Psoas muscle (tissue), 7 donors: ENCODE measurements at regions not wholly inside any gene's neighbourhood (a gene's known extent, or its start where the extent isn't known, plus 50 kb on each side); places are given as distances from the start of the nearest gene placed in this dataset.

Experiments used
- ATAC-seq, 4 donors: fragments of 200-7000 bp; cut with Tn5 transposase; one replicate each; pipeline ENCODE4 v1.9.1; 2020; ENCODE audit warnings: moderate library complexity in 3 of 4, mild to moderate bottlenecking in 2 of 4
- DNase-seq, 2 donors: peaks; one replicate each; pipeline ENCODE4 v3.0.0-alpha.2; 2020
- H3K27ac ChIP-seq: fragments of 200-600 bp; one replicate; pipeline ENCODE4 v1.8.0; 2022
- H3K27me3 ChIP-seq, 3 donors: fragments of 200-600 bp in 1 of 3; one replicate each; pipeline versions ENCODE4 v1.6.1 to v1.8.0; 2013 to 2022; ENCODE audit warnings: low read length in 2 of 3, mild to moderate bottlenecking in 2 of 3, moderate library complexity in 1 of 3; ENCODE audit not compliant: insufficient read depth in 3 of 3
- H3K36me3 ChIP-seq, 2 donors: fragments of 200-600 bp in 1 of 2; one replicate each; pipeline versions ENCODE4 v1.6.1 to v1.8.0; 2013 to 2022; ENCODE audit warnings: low read depth in 1 of 2, mild to moderate bottlenecking in 1 of 2, moderate library complexity in 1 of 2; ENCODE audit not compliant: insufficient read depth in 1 of 2
- H3K4me1 ChIP-seq: fragments of 200-600 bp; one replicate; pipeline ENCODE4 v1.8.0; 2022
- H3K4me3 ChIP-seq: fragments of 200-600 bp; one replicate; pipeline ENCODE4 v1.8.0; 2022; ENCODE audit warnings: mild to moderate bottlenecking
- H3K9me3 ChIP-seq: fragments of 200-600 bp; one replicate; pipeline ENCODE4 v1.8.0; 2022
- WGBS, 3 donors: extraction: QIAGEN DNeasy Blood & Tissue Kit; methylation state at CpG; one replicate each; pipeline versions ENCODE4 v1.1.6 to v1.1.7; 2013; 5-methylcytosine and 5-hydroxymethylcytosine counted together
- intact Hi-C, 2 donors: fragments of 100-400 bp; cut with DNase I; formaldehyde crosslinking; loops; one replicate each; pipeline versions ENCODE4 v1.11.0 to v1.14.2; 2022
- TF ChIP-seq, protein P1 (sequence below): fragments of 200-600 bp; IDR thresholded peaks from one replicate; pipeline ENCODE4 v1.8.0; 2022; ENCODE audit warnings: antibody characterized with exemption
- donor health status: healthy with polysubstance abuse.
- donor health status: DM: no; HTN: no; CAD: no; lungs with moderate emphysema.
- donor health status: Bipolar disorder and iron deficiency.
- donor health status: healthy.
- donor health status: DM: yes; HTN: yes; CAD: no.
- donor health status: DM: no; HTN: no; CAD: no.
- donor health status: DM: yes; HTN: yes; CAD: no.

DNA sequence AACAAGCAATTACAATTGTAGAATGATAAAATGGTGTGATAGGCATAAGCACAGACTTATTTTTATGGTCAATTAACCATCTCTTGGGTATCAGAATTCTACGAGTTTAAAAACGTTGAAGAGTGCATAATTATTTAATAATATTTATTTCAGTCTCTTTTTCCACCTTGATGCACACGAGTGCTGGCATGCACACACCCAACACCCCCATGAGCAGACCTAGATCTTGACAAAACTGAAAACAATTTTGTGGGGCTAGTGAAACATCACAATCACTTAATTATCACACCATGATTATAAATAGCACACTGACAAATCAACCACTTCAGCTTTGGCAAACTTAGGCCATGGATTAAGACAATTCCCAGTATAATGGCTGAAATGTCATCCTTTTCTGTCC is 61.0 kb upstream of the RFC3 start:
- TF ChIP-seq, protein P1, sequence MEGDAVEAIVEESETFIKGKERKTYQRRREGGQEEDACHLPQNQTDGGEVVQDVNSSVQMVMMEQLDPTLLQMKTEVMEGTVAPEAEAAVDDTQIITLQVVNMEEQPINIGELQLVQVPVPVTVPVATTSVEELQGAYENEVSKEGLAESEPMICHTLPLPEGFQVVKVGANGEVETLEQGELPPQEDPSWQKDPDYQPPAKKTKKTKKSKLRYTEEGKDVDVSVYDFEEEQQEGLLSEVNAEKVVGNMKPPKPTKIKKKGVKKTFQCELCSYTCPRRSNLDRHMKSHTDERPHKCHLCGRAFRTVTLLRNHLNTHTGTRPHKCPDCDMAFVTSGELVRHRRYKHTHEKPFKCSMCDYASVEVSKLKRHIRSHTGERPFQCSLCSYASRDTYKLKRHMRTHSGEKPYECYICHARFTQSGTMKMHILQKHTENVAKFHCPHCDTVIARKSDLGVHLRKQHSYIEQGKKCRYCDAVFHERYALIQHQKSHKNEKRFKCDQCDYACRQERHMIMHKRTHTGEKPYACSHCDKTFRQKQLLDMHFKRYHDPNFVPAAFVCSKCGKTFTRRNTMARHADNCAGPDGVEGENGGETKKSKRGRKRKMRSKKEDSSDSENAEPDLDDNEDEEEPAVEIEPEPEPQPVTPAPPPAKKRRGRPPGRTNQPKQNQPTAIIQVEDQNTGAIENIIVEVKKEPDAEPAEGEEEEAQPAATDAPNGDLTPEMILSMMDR: no peak
- intact Hi-C loops: no loop called here
- DNase-seq (no peak), ATAC-seq (no peak)
- H3K4me3 ChIP-seq: no peak overlapping the region
- no peaks in the 10 kb centered on the region for H3K4me1 ChIP-seq
- no peaks in the 10 kb centered on the region for H3K9me3 ChIP-seq
- H3K27ac ChIP-seq: no peak overlapping the region
- 86 to 90% (median 86%) methylated on average over 3 of the region's 3 CpGs for WGBS, 3 donors
- no peaks in the 10 kb centered on the region for H3K27me3 ChIP-seq
- no peaks in the 10 kb centered on the region for H3K36me3 ChIP-seq

DNA sequence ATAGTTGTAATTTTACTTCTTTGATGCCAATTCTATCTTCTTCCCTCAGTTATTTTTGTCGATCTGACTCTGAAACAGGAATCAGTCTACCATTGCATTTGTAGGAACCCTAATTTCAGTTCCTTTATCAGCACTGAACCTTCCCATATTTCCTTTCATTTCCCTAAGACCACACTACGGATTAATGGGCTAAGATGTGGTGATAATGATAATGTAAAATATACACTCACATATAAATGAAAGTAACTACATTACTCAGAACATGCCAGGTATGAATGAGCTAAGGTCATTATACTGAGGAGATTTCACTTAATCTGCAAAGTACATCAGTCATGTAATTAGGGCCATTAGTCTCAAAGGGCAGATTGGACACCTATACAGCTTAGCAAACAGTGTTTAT is 60.2 kb upstream of the RFC3 start:
- Histone ChIP-seq H3K27ac (no peak overlapping the region), H3K9me3 (no peaks in the 10 kb centered on the region), H3K36me3 (no peaks in the 10 kb centered on the region), H3K27me3 (no peaks in the 10 kb centered on the region), H3K4me3 (no peak overlapping the region), H3K4me1 (no peaks in the 10 kb centered on the region)
- WGBS, 3 donors: 80 to 92% (median 88%) methylated on average over 2 of the region's 2 CpGs
- TF ChIP-seq, protein P1: no peak
- ATAC-seq: no peak
- DNase-seq: no peak
- intact Hi-C loops: no loop called here

DNA sequence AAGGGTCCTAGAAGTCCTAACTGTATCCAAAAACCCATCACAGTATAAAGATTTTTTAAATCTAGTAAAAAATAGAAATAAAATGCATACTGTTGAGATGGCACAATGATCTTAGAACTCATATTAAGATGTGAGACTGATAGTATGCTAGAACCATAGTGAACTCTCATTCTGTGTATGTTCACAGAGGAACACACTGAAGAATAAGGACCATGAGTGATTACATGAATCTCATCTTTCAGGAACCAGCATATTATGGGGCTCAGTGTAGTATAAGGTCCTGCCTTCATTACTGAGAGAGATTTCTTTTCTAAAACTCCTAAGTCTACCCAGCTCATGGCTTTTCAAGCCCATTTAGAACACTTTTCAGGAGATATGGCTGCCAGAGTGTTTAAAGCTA is 59.8 kb upstream of the RFC3 start:
- TF ChIP-seq, protein P1: no peak

DNA sequence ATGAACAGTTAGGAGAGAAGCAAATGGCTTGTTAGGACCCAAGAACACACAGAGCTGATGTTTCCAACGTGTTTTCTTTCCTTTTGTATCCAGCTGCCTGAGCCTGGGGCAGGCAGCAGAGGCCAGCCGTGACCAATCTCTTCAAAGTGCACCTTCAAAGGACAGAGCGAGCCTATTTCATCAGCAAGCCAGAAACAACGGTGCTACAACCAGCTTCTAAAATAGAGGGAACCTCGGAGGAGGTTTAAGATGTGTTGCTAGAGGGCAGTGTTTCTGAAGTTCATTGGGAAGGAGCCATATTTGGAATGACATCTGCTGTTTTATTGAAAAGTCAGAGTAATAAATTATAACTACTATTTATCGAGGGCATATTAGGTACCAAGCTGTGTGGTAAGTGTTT is 56.2 kb upstream of the RFC3 start:
- H3K9me3 ChIP-seq: no peaks in the 10 kb centered on the region
- no peak overlapping the region for H3K27ac ChIP-seq
- H3K4me1 ChIP-seq: no peaks in the 10 kb centered on the region
- no peaks in the 10 kb centered on the region for H3K27me3 ChIP-seq
- no peaks in the 10 kb centered on the region for H3K36me3 ChIP-seq
- ATAC-seq: no peak
- DNase-seq: no peak
- TF ChIP-seq, protein P1: no peak
- WGBS, 3 donors: 23 to 28% (median 26%) methylated on average over 6 of the region's 6 CpGs
- intact Hi-C loops: no loop called here
- H3K4me3 ChIP-seq: no peak overlapping the region

More for the DNA sequence above, 59.8 kb upstream of the RFC3 start:
- Histone ChIP-seq H3K36me3 (no peaks in the 10 kb centered on the region), H3K27me3 (no peaks in the 10 kb centered on the region), H3K4me3 (no peak overlapping the region), H3K9me3 (no peaks in the 10 kb centered on the region), H3K4me1 (no peaks in the 10 kb centered on the region), H3K27ac (no peak overlapping the region)
- no peak for DNase-seq
- intact Hi-C loops: no loop called here
- no peak for ATAC-seq

DNA sequence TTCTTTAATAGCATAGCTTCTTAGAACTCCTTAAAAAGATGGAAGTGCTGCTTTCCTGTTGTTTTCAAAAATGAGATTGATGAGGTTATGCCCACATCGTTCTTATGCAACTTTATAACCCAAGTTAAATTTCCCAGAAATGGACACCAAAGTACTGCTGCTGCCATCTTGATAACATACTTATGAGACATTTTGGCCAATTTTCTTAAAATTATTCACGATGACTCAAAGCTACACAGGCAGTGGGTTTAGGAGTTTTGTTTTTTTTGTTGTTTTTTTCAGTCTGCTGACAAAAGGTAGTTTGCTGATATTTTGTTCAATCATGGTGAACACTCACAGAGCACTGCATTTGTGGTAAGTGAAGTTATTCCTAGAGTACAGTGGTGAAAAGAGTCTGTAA is 54.9 kb upstream of the RFC3 start:
- no peaks in the 10 kb centered on the region for H3K4me1 ChIP-seq
- no peaks in the 10 kb centered on the region for H3K36me3 ChIP-seq
- H3K9me3 ChIP-seq: no peaks in the 10 kb centered on the region
- no peak overlapping the region for H3K4me3 ChIP-seq
- DNase-seq: no peak
- intact Hi-C loops: no loop called here
- no peak for ATAC-seq
- H3K27ac ChIP-seq: no peak overlapping the region
- 82 to 85% (median 83%) methylated on average over 2 of the region's 2 CpGs for WGBS, 3 donors
- TF ChIP-seq, protein P1: no peak
- H3K27me3 ChIP-seq: no peaks in the 10 kb centered on the region
